Activated T-helper 17 cell treated with anti-CD3 and anti-CD28 coated beads, Interleukin-2, amount 50 U/mL, for 72 hours (primary cell): ENCODE measurements at regions not wholly inside any gene's neighbourhood (a gene's known extent, or its start where the extent isn't known, plus 50 kb on each side); places are given as distances from the start of the nearest gene placed in this dataset.
A peak's percentile ranks its signal among the peaks of the same experiment; 100 is the strongest.

Experiments
- ATAC-seq: fragments of 150-1000 bp; cut with Tn5 transposase; replicated peaks from 2 replicates; pipeline ENCODE4 v1.10.0; 2021; ENCODE audit warnings: mild to moderate bottlenecking, moderate library complexity
- H3K27ac Mint-ChIP-seq: one replicate; pipeline ENCODE4 v1.8.0; 2022; ENCODE audit warnings: mixed read lengths
- H3K27me3 Mint-ChIP-seq: one replicate; pipeline ENCODE4 v1.8.0; 2022; ENCODE audit warnings: mixed read lengths
- H3K36me3 Mint-ChIP-seq: one replicate; pipeline ENCODE4 v1.8.0; 2022; ENCODE audit warnings: low read depth, mild to moderate bottlenecking, mixed read lengths
- H3K4me1 Mint-ChIP-seq: one replicate; pipeline ENCODE4 v1.8.0; 2022; ENCODE audit warnings: mixed read lengths
- H3K4me3 Mint-ChIP-seq: one replicate; pipeline ENCODE4 v1.8.0; 2022; ENCODE audit warnings: mild to moderate bottlenecking, mixed read lengths
- H3K9me3 Mint-ChIP-seq: one replicate; pipeline ENCODE4 v1.8.0; 2022; ENCODE audit warnings: mixed read lengths

- no peaks in the 10 kb centered on the region for H3K36me3 Mint-ChIP-seq
- H3K27me3 Mint-ChIP-seq, result peaks cover 13% of the 10 kb centered on the region
- H3K4me3 Mint-ChIP-seq, result no peak overlapping the region
- ATAC-seq, result no peak
- no peaks in the 10 kb centered on the region for H3K9me3 Mint-ChIP-seq
- peaks cover 18% of the 10 kb centered on the region for H3K4me1 Mint-ChIP-seq
- H3K27ac Mint-ChIP-seq, result no peak overlapping the region
Measured at GRCh38 chr3:56989977-56990640, 70.4 kb upstream of the SPATA12 start.

DNA sequence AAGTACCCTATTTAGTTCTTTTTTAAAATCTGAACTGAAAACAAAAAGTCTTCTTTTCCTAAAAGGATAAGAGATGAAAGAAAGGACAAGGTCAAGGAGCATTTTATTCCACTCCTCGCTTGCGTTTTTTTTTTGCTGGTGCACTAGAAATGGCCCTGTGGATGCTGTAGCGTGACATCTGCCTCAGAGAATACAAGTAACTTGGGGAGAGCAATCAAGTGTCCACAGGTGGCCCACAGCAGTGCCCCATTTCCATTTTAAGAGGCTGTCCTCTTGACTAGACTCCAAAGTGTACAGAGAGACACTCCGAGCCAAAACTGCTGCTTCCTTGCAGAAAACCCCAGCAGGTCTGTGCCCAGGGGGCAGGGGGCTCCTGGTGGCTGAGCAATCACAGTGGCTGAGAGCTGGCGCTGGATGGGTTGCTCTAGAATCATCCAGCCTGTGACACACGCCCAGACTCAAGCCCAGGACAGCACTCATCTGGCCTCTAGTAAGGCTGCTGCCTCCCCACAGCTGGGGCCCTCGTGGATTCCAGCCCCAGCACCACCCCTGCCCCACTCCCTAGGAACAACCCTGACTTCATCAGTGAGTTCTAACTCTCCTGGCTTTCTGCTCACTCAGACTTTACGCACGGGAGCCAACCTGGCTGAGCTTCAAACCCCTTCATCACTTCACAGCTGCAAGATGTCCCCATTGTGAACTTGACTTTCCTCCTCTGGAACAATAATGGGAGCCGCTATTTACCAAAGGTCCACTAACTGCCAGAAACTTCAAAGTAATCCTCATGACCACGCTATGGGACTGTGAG lies 71.1 kb upstream of the SPATA12 start:
- no peaks in the 10 kb centered on the region for H3K36me3 Mint-ChIP-seq
- peaks cover 13% of the 10 kb centered on the region for H3K27me3 Mint-ChIP-seq
- H3K4me1 Mint-ChIP-seq, result peaks cover 18% of the 10 kb centered on the region
- no peak overlapping the region for H3K4me3 Mint-ChIP-seq
- H3K27ac Mint-ChIP-seq, result no peak overlapping the region
- no peaks in the 10 kb centered on the region for H3K9me3 Mint-ChIP-seq
- ATAC-seq, result no peak

GRCh38 chr3:56988458-56989168 lies 71.9 kb upstream of the SPATA12 start:
- H3K4me1 Mint-ChIP-seq, result peaks cover 18% of the 10 kb centered on the region
- no peak overlapping the region for H3K4me3 Mint-ChIP-seq
- H3K27me3 Mint-ChIP-seq, result peaks cover 13% of the 10 kb centered on the region
- H3K9me3 Mint-ChIP-seq, result no peaks in the 10 kb centered on the region
- H3K27ac Mint-ChIP-seq, result no peak overlapping the region
- no peaks in the 10 kb centered on the region for H3K36me3 Mint-ChIP-seq
- peak; percentile 63 for ATAC-seq

DNA sequence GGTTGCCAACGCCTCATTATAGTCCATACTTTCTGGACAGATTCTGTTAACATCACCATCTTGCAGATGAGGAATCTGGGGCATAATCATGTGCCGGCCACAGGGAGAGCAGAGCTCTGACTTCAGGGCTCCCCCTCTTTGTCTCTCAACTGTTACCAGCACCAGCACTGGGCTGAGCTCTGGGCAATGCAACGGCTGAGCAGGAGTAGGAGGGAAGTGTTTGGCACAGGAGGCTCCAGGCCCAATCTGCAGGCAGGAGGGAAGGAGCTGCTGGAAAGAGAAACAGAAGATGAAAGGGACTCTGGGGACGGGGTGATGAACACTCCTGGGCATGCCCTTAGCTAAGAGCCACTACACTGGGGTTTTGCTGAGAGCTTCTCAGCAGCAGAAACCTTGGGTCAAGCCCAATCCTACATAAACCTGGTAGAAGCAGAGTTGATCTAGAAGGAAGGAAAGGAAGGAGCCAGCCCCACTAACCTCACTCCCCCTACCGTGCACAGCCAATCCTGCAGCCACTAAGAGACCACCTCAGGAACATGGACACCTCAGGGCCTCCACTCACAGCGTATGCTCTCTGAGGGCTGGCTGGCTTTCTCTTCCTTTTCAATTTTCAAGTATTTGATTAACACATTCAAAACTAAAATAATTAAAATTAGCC lies 73.1 kb upstream of the SPATA12 start:
- no peak overlapping the region for H3K4me3 Mint-ChIP-seq
- no peak for ATAC-seq
- H3K27me3 Mint-ChIP-seq, result peaks cover 13% of the 10 kb centered on the region
- H3K36me3 Mint-ChIP-seq, result no peaks in the 10 kb centered on the region
- H3K4me1 Mint-ChIP-seq, result peaks cover 18% of the 10 kb centered on the region
- no peak overlapping the region for H3K27ac Mint-ChIP-seq
- no peaks in the 10 kb centered on the region for H3K9me3 Mint-ChIP-seq

- Mint-ChIP-seq H3K27ac (peak overlapping the region; percentile 68), H3K9me3 (no peaks in the 10 kb centered on the region), H3K4me3 (no peak overlapping the region), H3K27me3 (peaks cover 13% of the 10 kb centered on the region), H3K4me1 (peaks cover 18% of the 10 kb centered on the region), H3K36me3 (no peaks in the 10 kb centered on the region)
- ATAC-seq, result no peak
Measured at GRCh38 chr3:56986347-56986746, 74.1 kb upstream of the SPATA12 start.

DNA sequence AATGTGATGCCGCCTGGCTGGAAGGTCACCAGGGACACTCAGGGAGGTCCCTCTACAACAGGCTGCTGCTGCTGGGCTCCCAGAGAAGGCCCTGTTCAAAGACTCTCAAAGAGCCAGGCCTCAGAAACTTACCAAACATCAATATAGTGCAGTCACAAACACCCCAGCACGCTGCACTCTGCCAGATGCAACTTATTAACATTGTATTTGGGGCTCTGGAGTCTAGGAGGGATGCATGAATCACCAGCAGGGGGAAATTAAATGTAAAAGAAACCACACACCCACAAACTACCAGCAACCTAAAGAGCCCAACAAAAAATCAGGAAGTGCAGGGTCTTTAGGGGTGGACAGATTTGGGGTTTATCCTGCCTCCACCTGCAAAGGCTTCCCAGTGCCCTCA lies 74.6 kb upstream of the SPATA12 start:
- H3K27ac Mint-ChIP-seq, result peak overlapping the region; percentile 68
- no peaks in the 10 kb centered on the region for H3K36me3 Mint-ChIP-seq
- H3K27me3 Mint-ChIP-seq, result peaks cover 8% of the 10 kb centered on the region
- ATAC-seq, result no peak
- no peak overlapping the region for H3K4me3 Mint-ChIP-seq
- no peaks in the 10 kb centered on the region for H3K9me3 Mint-ChIP-seq
- H3K4me1 Mint-ChIP-seq, result peaks cover 20% of the 10 kb centered on the region

GRCh38 chr3:56985460-56985859 lies 75.0 kb upstream of the SPATA12 start:
- peaks cover 24% of the 10 kb centered on the region for H3K4me1 Mint-ChIP-seq
- H3K9me3 Mint-ChIP-seq, result no peaks in the 10 kb centered on the region
- ATAC-seq, result no peak
- peak overlapping the region; percentile 68 for H3K27ac Mint-ChIP-seq
- peaks cover 7% of the 10 kb centered on the region for H3K27me3 Mint-ChIP-seq
- H3K36me3 Mint-ChIP-seq, result no peaks in the 10 kb centered on the region
- H3K4me3 Mint-ChIP-seq, result no peak overlapping the region

- H3K27ac Mint-ChIP-seq, result no peak overlapping the region
- H3K36me3 Mint-ChIP-seq, result no peaks in the 10 kb centered on the region
- peaks cover 25% of the 10 kb centered on the region for H3K4me1 Mint-ChIP-seq
- no peaks in the 10 kb centered on the region for H3K27me3 Mint-ChIP-seq
- ATAC-seq, result no peak
- H3K4me3 Mint-ChIP-seq, result no peak overlapping the region
- H3K9me3 Mint-ChIP-seq, result no peaks in the 10 kb centered on the region
Measured at GRCh38 chr3:56983427-56983826, 77.0 kb upstream of the SPATA12 start.

- Mint-ChIP-seq H3K4me3 (peak overlapping the region; percentile 51), H3K9me3 (no peaks in the 10 kb centered on the region), H3K27ac (peak overlapping the region; percentile 83), H3K27me3 (no peaks in the 10 kb centered on the region), H3K36me3 (no peaks in the 10 kb centered on the region), H3K4me1 (peaks cover 25% of the 10 kb centered on the region)
- ATAC-seq, result no peak
Measured at GRCh38 chr3:56981445-56982230, 78.8 kb upstream of the SPATA12 start.

- H3K27ac Mint-ChIP-seq, result peak overlapping the region; percentile 83
- no peaks in the 10 kb centered on the region for H3K9me3 Mint-ChIP-seq
- peak overlapping the region; percentile 51 for H3K4me3 Mint-ChIP-seq
- H3K27me3 Mint-ChIP-seq, result no peaks in the 10 kb centered on the region
- H3K4me1 Mint-ChIP-seq, result peaks cover 17% of the 10 kb centered on the region
- no peaks in the 10 kb centered on the region for H3K36me3 Mint-ChIP-seq
- ATAC-seq, result peak; percentile 96
Measured at GRCh38 chr3:56980798-56981390, 79.6 kb upstream of the SPATA12 start.

DNA sequence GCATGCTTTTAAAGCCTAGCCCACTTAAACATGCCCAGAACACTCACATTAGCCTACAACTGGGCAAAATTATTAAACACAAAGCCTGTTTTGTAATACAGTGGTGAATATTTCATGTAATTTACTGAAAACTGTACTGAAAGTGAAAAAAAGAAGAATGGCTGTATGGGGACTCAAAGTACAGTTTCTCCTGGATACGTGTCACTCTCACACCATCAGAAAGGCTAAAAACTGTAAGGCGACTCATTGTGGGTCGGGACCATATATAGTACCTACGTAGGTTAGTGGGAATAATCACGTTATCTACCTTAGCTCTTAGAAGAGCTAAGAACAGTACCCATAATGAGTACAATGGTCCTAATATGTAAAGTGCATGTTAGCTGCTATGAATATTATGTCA lies 80.2 kb upstream of the SPATA12 start:
- H3K27me3 Mint-ChIP-seq, result no peaks in the 10 kb centered on the region
- peak; percentile 75 for ATAC-seq
- peaks cover 12% of the 10 kb centered on the region for H3K4me1 Mint-ChIP-seq
- H3K27ac Mint-ChIP-seq, result peak overlapping the region; percentile 83
- no peaks in the 10 kb centered on the region for H3K9me3 Mint-ChIP-seq
- peak overlapping the region; percentile 51 for H3K4me3 Mint-ChIP-seq
- no peaks in the 10 kb centered on the region for H3K36me3 Mint-ChIP-seq

DNA sequence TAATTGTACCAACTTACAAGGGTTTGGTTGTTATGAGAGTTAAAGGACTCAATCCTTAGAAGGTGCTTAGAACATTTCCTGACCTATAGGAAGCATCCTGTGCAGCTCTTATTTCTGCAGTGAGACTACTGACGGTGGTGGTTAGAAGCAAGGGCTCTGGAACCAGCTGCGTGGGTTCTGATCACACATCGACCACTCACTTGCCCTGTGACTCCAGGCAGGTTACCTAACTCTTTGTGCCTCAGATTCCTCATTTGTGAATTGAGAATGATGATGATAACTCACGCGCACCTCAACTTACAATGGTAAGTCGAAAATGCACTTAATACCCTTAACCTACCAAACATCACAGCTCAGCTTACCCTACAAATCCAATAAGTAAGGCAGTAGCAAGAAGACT lies 80.7 kb upstream of the SPATA12 start:
- H3K9me3 Mint-ChIP-seq, result no peaks in the 10 kb centered on the region
- peak overlapping the region; percentile 51 for H3K4me3 Mint-ChIP-seq
- H3K27me3 Mint-ChIP-seq, result no peaks in the 10 kb centered on the region
- H3K27ac Mint-ChIP-seq, result no peak overlapping the region
- ATAC-seq, result no peak
- peaks cover 12% of the 10 kb centered on the region for H3K4me1 Mint-ChIP-seq
- no peaks in the 10 kb centered on the region for H3K36me3 Mint-ChIP-seq

GRCh38 chr3:56977561-56977889 lies 82.9 kb upstream of the SPATA12 start:
- Mint-ChIP-seq H3K27ac (no peak overlapping the region), H3K36me3 (no peaks in the 10 kb centered on the region), H3K4me1 (peaks cover 12% of the 10 kb centered on the region), H3K4me3 (no peak overlapping the region), H3K9me3 (no peaks in the 10 kb centered on the region), H3K27me3 (no peaks in the 10 kb centered on the region)
- ATAC-seq, result no peak
